ENCODE measurements at regions not wholly inside any gene's neighbourhood (a gene's known extent, or its start where the extent isn't known, plus 50 kb on each side); places are given as distances from the start of the nearest gene placed in this dataset.

- H3K36me3 Mint-ChIP-seq (ENCODE audit: low read depth): no peaks in the 10 kb centered on the region
- Histone ChIP-seq H2AFZ (no peak overlapping the region), H3K79me2 (replicated peaks; ENCODE audit: insufficient read depth) (no peaks in the 10 kb centered on the region), H4K20me1 (replicated peaks; ENCODE audit: insufficient read depth) (no peaks in the 10 kb centered on the region), H3K4me1 (ENCODE audit: insufficient read depth) (peaks cover 18% of the 10 kb centered on the region), H3K27me3 (ENCODE audit: insufficient read depth) (no peaks in the 10 kb centered on the region), H3K36me3 (ENCODE audit: insufficient read depth) (no peaks in the 10 kb centered on the region), H3K4me3 (no peak overlapping the region), H3F3A (replicated peaks; ENCODE audit: low read depth) (no peaks in the 10 kb centered on the region), H3K27ac (ENCODE audit: low read depth) (no peak overlapping the region), H3K4me2 (no peak overlapping the region), H3K9me2 (ENCODE audit: insufficient read depth) (no peaks in the 10 kb centered on the region)
- H3K9me3 Mint-ChIP-seq: no peaks in the 10 kb centered on the region
- peaks cover 21% of the 10 kb centered on the region for H3K4me1 Mint-ChIP-seq
- DNase-seq (ENCODE audit: low spot score): no peak
- no peak for TF ChIP-seq NANOG (IDR thresholded peaks at IDR 0.05; ENCODE audit: borderline replicate concordance)
- TF ChIP-seq REST (IDR thresholded peaks at IDR 0.05; ENCODE audit: unreplicated experiment): no peak
- no peak for TF ChIP-seq STAT1 (IDR thresholded peaks at IDR 0.05; ENCODE audit: unreplicated experiment)
- TF ChIP-seq ZNF462 (CRISPR knock-in tag; IDR thresholded peaks at IDR 0.05): no peak
- TF ChIP-seq EZH2 (IDR thresholded peaks at IDR 0.05; ENCODE audit: low read depth, unreplicated experiment): no peak
- no peak for TF ChIP-seq ETS1 (IDR thresholded peaks at IDR 0.05)
- TF ChIP-seq JUNB (IDR thresholded peaks at IDR 0.05; ENCODE audit: unreplicated experiment): no peak
- no peak for TF ChIP-seq CTCF (conservative IDR thresholded peaks at IDR 0.05; ENCODE audit: low read depth in 2 of 2)
- TF ChIP-seq CREB1 (CRISPR knock-in tag; IDR thresholded peaks at IDR 0.05; ENCODE audit: low read depth): no peak
- no peak for TF ChIP-seq POLR2AphosphoS5 (IDR thresholded peaks at IDR 0.05; ENCODE audit: low read depth)
- no peak for TF ChIP-seq EZH2phosphoT487 (IDR thresholded peaks at IDR 0.05; ENCODE audit: unreplicated experiment)
- no peak for TF ChIP-seq ZNF331 (CRISPR knock-in tag; IDR thresholded peaks at IDR 0.05; ENCODE audit: low read depth)
- no peak for TF ChIP-seq ZNF114 (CRISPR knock-in tag; IDR thresholded peaks at IDR 0.05)
- ATAC-seq: no peak
- H3K27me3 Mint-ChIP-seq (ENCODE audit: insufficient read depth, low read depth, poor library complexity): no peaks in the 10 kb centered on the region
- H3K4me3 Mint-ChIP-seq: no peak overlapping the region
- H3K27ac Mint-ChIP-seq: no peak overlapping the region
These were observed 1700.0 kb upstream of the ADGRL3 start for GRCh38 chr4:59500103-59500502.
